ENCODE measurements at regions not wholly inside any gene's neighbourhood (a gene's known extent, or its start where the extent isn't known, plus 50 kb on each side); places are given as distances from the start of the nearest gene placed in this dataset.

DNA sequence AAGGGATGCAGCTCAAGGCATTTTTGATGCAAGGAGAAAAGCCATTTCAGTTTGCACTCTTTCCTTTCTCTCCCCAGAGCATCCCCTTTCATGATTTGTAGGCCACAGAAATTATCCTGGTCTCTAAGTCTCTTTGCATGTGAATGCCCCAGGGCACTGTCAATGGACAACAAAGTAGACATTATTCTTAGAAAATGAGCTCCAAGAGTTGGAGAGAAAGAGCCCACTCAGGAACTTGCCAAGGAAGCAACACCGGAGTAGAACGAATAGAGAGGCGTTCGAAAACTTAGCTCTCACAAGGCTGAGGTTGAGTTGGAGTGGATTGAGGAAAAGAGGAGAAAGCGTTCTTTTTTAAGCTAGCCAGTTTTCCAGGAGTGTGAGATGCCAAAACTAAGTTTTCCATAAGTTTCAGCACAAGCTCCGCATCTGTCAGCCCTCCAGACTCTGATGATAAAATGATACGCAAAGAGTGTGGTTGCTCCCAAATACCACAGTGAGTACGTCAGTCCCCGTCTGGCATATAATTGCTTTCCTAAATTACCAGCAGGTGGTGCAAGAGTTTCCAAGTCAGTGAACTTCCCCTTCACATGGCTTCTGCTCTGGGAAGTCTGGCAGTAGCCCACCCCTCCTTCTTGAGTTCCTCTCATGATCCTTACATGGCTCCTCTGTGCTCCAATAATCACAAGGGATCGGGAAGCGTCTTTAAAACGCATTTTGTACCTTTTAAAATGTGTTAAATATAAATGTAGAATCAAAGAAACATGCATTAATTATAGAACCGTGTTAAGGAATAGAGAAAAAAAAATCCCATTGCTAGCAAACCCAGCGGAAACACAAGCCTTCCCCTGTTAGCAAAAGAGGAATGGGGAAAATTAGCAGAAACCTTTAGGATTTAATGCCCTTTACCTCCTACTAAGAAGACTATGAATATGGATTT is 1060.6 kb upstream of the FANCL start:
- FAIRE-seq = no peak
- peak; percentile 54 for DNase-seq (ENCODE audit: low spot score)

DNA sequence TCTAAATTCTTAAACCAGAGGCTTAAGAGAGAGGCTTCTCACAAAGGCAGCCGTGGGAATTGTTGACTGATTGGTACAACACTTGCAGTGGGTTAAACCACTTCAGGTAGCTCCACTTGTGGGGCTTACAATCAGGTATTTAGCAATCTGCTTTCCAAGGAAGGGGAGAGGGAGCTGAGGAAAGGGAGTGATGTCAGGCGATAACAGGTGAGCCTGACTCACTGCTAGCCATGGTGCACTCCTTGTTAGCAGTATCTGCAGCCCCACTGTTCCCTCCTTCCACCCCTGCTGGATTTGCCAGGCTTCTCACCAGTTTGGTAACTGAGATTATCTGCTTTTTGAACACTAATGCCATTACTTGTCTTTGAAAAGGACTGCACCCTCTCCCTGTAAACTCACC is 1056.7 kb upstream of the FANCL start:
- no peak for FAIRE-seq
- no peak for DNase-seq (ENCODE audit: low spot score)

DNA sequence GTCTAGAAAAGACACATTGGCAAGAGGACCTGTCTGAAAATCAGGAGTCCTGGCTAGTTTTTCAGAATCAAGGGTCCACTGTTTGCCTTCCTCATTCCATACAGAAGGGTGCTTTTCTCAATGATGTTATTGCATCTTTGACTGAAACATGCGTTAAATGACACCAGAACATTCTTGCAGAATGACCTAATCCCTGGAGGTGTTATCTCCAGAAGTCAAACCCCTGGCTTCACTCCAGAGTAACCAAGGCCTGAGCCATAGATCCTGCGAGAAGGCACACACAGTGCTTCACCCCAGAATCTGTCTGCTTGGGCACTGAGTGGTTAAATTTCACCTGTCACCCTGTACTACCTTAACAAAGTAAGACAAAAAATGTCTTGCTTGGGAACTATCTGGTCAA is 1055.2 kb upstream of the FANCL start:
- FAIRE-seq = no peak
- no peak for DNase-seq (ENCODE audit: low spot score)

DNA sequence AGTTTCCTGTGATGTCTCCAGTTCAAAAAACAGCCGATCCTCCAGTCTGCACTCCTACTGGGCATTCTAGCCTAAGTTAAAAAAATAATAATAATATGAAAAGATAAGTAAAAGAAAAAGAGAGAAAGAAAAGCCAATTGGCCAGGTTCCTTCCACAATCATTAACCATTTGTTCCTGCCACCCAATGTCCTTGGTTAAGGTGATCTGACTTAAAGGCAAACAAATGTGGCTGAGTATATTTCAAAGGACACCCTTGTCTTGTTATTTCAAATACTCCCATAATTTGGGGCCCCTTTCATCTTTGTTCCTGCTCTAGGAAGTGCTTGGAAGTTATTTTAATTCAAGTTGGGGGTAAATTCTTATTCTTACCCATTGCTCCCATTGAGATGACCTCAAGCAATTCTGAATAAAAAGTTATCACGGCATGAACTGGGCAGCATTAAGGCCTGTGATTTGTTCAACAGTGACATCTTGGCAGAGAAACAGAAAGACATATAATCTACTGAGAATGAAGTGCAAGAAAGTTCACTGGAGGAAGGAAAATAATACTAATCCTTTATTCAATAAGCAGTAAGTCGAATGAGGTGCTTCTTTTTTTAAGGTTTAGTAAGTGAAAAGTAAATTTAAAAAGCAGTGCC is 1054.5 kb upstream of the FANCL start:
- DNase-seq (ENCODE audit: low spot score) = no peak
- FAIRE-seq = no peak

DNA sequence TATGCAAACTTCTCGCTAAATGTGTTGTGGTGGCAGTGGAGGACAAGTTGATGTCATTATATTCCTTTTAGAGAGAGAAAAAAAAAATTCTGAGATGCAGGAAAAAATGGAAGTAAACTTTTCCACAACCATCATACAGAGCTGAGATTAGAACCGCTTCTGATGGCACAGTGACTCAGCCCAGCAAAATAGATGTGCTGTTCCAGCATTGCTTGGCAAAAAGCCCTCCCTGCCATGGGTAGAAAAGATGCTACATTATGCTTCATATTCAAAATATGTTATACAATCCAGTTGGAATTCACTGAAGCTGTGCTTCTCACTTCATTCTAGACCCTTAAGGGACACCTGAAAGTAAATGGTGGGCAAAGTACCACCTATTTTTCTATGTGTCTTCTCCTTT is 1047.6 kb upstream of the FANCL start:
- FAIRE-seq = no peak
- DNase-seq (ENCODE audit: low spot score) = no peak

DNA sequence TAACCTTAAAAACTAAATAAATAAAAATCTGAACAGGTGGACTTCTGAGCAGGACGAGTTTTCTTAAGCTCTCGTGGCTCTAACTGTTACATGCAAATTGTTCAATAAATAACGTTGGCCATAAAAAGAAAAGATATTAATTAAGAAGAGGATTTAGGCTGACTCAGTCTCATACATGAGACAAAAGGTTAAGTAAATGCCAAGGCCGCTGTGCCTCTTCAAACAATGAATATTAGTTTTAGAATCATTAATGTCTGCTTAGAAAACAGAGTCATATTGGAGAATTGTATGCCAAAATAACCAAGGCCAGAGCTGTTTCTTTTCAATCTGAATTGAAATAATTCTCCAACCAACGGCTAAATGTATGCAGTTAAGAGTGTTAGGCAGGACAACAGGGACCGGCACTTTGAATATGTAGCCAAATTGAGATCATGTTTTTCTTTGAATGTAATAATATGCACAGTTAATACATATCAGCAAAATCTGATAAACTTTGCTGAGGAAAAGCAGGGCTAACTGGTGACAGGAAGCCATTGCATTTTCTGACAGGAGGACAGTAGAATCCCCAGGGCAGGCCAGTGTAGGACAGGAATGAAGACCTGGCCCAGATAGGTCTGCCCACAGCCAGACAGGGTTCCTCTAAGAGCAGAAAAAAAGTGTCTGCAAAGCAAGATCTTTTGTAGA is 1041.4 kb upstream of the FANCL start:
- DNase-seq (ENCODE audit: low spot score) = no peak
- FAIRE-seq = no peak

DNA sequence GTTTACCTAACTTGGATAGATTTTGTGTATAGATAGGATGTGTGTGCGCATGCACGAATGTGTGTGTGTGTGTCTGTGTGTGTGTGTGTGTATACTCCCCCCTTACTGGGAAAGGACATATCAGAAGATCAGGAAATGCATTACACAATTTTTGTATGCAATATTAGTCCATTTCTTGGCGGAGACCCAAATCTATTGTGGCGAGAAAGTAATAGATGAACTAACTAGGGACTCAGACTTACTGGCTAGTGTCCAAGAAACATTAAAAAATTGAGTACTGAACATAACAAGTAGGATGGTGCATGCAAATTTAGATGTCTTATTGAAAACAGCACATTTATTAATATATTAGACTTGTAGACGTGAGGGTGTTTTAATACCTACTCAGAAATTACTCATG is 1036.5 kb upstream of the FANCL start:
- DNase-seq (ENCODE audit: low spot score) (no peak), FAIRE-seq (no peak)

DNA sequence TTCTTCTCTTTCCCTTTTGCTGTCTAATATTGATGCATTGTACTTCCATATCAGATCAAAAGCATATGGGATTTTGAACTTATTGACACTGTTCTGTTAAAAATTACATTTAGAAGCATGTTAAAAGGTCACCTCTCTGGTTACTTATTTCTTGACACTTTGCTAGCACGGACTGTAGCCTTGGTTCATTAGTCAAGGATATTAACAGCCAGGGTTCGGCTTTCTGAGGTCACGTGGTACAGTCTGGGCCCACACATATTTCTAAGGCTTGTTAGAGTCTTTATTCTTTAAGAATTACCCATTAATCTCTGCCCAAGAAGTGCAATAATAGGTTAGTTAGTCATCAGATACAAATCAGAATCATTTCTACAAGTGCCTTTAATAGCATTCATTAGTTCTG is 1035.8 kb upstream of the FANCL start:
- DNase-seq (ENCODE audit: low spot score) = no peak
- no peak for FAIRE-seq

DNA sequence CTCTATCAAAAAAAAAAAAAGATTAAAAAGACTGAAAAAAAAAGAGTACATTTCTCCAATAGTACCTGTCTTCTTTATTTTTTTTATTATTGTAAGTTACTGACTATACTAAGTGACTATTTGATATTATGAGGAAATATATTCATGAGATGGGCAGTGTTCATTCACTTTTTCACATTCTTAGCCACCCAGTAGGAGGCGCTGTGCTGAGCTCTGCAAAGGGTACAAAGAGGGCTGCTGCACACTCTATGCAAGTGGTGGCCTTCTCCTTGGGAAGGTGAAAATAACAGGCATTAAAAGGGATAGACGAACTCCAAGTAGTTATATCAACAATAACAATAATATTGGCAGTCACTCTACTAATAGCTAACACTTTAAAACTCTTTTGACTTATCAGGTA is 1034.9 kb upstream of the FANCL start:
- no peak for FAIRE-seq
- DNase-seq (ENCODE audit: low spot score) = no peak

DNA sequence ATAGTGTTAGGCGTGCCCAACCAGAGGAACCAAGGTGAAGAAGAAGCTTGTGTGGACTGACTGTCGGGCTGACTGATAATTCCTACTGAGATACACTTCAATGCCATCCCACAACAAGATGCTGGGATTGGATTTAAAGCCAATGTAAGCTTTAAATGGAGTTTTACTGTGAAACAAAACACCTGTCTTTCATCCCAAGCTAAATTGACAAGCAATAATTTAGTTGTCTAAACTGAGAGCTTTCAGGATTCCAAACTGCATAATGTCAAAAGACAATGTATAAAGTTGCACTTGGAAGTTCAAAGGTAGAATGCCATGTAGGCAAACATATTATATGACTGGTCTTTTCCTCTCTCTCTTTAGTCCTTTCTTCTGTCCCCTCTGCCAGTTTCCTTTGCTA is 1025.3 kb upstream of the FANCL start:
- no peak for DNase-seq (ENCODE audit: low spot score)
- FAIRE-seq = no peak

DNA sequence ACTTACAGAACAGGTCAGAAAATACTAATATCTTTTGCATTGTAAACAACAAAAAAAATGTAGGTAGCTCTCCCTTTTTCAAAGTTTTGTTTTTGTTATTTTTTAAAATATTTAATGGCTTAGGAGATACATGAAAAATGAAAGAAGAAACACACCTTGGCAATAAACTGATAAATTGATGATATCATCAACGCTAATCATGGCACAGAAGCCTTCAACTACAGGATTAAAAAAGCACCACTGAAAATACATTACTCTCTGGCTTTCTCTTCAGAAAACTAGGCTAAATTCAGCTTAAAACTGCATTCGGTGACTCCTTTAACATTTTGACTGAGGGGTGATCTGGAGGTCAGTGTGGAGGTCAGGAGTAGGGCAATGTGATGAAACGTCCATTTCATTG is 1018.8 kb upstream of the FANCL start:
- DNase-seq (ENCODE audit: low spot score) (no peak), FAIRE-seq (no peak)

DNA sequence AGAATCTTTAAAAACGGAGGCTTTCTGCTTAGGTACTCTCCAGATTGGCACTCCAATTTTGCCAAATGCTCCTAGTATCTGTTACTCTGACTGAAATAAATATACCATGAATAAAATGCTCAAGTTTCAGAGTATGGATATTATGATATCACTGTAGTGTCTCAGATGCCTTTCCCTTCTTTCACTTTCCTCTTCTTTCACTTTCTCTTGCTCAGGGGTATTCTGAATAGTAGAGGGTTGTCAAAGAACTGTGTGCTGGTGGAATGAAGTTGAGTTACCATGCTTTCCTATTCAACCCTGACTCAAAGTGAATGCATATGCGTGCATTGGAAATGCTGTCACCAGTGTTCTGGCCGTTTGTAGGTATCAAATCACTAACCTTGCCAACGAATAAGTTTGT is 1015.2 kb upstream of the FANCL start:
- DNase-seq (ENCODE audit: low spot score) = no peak
- FAIRE-seq = no peak

DNA sequence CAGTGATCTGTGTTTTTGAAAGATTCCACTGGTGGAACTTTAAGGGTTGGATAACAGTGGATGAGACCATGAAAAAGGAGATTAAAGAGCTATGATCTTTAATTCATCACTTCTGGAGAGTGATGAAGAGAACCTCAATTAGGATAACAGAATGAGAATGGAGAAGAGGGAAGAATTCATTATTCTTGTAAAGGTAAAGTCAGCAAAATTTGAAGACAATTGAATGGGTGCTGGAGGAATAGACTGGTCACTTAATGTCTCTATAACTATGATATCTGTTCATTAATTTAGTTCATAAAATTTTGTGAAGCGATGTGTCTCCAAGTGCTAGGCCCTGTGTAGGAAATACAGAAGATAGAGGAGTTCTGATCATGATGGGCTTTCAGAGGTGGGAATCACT is 1013.2 kb upstream of the FANCL start:
- FAIRE-seq (no peak), DNase-seq (ENCODE audit: low spot score) (no peak)

DNA sequence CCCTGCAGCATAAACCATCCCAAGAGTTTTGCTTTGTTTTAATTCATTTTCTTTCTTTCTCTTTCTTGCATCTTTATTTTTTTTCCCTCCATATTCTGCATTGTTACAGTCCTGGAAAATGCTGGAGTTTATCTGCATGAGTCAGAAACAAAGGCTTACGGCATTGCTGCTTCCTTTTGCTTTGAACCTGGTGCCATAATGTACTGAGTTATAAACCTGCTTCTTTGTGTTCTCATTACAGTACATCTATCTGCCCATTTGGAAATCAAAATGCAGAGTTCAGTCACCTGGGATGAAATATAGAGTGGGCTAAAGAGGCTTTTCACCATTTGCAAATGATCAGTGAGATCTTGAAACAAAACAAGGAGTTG is 1009.2 kb upstream of the FANCL start:
- FAIRE-seq (no peak), DNase-seq (ENCODE audit: low spot score) (no peak)

DNA sequence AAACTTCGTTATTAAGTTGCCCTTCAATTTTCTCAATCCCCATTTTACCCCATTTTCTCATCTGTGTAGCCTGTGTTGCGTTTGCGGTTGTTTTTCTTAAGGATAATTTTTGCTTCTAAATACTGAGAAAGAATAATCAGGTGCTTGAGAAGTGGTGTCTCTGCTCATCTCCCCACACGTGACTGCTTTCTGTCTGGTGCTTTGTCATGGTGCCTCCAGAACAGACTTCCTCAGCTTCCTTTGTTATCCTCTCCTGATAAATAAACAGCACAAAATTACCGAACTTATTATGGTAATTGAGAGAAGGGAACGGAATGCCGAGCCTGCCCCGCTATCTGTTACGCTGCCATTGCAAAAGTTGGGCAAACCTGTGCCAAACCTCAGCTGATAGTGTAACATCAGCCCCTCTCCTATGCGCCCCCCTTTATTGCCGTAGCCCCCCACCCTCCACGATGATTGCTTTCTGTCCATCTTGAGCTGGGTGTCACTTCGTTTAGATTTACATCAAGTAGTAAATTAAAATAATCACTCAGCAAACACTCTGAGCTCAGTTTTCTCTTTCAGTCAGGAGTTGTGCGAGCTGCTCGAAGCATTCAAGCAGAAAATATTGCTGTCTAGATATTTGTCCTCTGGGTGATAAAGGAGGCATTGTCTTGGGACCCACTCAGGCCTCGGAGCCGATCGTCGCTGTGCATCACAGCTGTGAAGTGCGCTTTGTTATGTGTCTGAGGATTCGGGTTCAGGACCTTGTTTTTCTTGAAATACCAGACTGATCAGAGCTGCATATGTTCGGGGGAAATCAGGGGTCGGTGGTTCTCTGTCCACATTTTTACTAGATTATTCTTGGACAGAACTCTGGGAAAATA is 1008.5 kb upstream of the FANCL start:
- DNase-seq (ENCODE audit: low spot score) (no peak), FAIRE-seq (no peak)

DNA sequence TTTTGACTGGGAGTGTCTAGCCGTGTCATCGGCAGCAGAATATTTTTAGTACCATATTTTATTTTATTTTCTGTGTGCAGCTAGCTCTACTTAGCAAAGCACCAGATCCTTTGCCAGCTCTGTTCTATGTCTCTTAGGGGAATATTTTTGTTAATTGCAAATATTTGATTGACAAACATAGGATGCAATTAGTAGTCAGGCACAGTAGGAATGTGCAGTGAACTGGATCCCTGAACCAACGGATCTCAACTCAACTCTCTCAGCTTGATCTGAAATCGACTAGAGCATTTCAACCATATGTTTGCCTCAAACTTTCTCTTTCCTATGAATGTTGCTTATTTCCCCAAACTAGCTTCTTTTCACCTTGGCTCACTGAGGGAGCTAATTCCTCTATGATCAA is 998.0 kb upstream of the FANCL start:
- FAIRE-seq = no peak
- no peak for DNase-seq (ENCODE audit: low spot score)

DNA sequence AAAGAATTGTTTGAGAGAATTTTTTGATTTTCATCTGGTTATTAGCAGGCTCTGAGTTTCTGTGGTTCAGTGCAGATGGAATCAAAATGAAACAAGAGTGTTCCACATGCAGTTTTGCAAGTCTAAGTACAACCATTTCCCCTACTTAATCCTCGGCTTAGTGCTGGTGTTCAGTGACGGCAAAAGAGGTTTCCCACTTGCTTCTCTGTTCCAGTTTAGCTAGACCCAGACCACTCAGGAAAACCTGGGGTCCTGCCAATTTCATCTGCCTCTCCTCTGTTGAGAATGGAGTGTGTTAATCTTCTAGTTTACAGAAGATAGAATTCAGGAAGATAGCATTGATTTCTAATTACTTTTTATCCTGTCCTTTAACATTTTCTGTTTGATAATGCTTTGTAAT is 996.2 kb upstream of the FANCL start:
- FAIRE-seq (no peak), DNase-seq (ENCODE audit: low spot score) (no peak)

DNA sequence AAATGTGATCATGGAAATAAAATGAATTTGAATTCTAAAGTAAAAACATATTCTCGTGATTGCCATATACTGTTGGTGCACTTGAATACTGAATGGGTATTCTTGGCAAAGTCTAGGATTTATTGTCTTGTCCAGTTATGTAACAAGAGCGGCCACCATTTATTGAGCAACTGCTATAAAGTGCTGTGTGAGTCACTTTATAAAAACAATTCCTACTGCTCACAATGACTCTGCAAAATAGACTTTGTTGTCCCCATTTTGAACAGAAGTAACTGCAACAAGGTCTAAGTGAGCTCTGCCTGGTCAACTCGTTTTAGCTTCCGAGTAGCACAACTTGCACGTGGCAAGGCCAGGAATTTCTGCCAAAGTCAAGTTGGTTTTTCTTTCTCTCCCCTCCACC is 995.6 kb upstream of the FANCL start:
- DNase-seq (ENCODE audit: low spot score) = no peak
- FAIRE-seq = no peak

DNA sequence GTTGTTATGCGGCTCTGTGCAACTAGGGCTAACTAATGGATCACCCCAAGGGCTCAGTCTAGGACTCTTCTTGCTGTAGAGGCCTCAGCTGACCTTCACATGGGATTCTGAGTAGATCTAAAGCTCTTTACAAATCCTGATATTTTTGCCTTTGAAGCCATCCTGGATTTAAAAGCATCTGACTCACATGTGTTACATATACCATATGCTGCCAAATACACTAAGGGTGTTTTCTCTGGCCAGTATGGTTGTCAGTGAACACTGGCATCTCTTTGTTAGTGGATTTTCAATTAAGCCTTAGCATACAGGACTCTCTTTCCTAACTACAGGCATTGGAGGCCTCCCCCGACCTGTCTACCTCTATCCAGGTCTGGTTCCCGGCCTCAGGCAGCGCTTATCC is 992.8 kb upstream of the FANCL start:
- no peak for DNase-seq (ENCODE audit: low spot score)
- FAIRE-seq = no peak

DNA sequence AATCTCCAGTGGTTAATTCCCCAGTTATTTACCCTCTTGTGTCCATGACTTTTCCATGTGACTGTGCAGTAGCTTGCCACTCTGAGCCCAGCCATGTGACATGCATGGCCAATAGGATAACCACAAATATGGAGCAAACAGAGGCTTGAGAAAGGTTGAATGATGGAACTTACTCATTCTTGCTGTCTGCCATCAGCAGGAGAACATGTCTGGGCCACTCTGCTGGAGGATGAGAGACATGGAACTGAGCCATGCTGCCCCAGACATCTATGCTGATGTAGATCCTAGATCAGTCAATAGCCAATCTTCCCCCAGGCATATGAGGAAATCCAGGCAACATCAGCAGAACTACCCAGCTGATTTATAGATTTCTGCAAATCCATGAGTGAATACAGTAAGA is 992.3 kb upstream of the FANCL start:
- FAIRE-seq = no peak
- DNase-seq (ENCODE audit: low spot score) = no peak

DNA sequence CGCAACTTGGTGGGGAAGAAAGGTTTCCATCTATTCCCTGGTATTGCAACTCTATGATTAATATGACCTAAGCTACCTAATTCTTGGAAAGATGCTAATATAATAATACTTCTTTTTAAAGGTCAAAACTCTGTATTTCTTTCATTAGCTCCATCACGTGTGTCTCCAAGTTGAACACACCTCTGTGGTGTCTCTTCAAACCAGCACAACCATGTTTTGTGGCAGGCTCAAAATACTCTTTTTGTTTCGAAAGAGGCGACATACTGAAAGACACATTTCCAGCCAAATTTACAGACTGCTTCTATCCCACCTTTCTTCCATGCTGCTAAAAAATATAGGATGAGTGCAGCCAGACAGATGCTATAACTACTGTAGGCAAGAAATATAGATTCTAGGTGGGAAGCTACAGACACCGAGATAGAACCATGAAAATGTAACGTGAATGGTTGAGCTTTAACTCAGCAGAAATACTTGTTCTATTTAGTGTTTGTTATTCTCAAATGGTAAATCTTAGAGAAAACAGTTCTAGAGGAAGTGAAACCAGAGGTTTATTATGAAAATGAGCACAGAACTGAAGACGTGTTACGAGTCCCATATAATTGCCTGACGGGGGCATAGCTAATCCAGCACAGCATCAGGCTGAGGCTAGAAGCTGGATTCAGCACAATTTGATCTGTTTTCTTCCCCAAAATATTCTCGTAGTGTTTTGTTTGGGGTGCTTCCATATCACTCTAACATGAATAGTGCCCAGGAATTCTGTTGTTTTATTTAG is 991.5 kb upstream of the FANCL start:
- no peak for FAIRE-seq
- DNase-seq (ENCODE audit: low spot score) = no peak
